GM10266 (cell line): ENCODE measurements at regions not wholly inside any gene's neighbourhood (a gene's known extent, or its start where the extent isn't known, plus 50 kb on each side); places are given as distances from the start of the nearest gene placed in this dataset.
"Not testable (repeated sequence)": the region's sequence is repeated elsewhere in the genome, so short reads cannot be mapped to it uniquely, and the experiment has no call there.

Experiments
- DNase-seq: peaks from one replicate; pipeline ENCODE4 v3.0.0; 2012; ENCODE audit errors: extremely low spot score
- TF ChIP-seq, protein P1 (sequence below): IDR thresholded peaks from 2 replicates; pipeline ENCODE4 v1.5.1; 2012; ENCODE audit warnings: mild to moderate bottlenecking, low read depth; ENCODE audit not compliant: control insufficient read depth, insufficient read depth; ENCODE audit errors: missing control alignments

DNA sequence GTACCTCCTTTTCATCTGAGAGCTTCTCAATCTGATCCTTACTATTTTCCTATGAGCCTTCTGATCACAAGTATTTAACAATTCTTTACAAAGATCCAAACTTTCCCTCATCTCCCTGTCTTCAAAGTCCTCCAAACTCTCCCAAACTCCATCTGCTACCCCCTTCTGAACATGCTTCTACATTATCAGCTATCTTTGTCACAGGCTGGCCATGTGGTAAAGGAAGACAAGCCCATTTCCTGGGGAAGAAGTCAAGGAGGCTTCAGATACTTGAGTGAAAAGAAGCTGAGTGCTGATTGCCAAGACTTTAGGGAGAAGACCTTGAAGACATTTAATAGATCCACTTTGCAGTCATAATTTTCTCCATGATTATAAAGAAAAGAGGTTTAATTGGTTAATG, 231.4 kb downstream of the CWH43 start:
- no peak for DNase-seq
- TF ChIP-seq, protein P1, sequence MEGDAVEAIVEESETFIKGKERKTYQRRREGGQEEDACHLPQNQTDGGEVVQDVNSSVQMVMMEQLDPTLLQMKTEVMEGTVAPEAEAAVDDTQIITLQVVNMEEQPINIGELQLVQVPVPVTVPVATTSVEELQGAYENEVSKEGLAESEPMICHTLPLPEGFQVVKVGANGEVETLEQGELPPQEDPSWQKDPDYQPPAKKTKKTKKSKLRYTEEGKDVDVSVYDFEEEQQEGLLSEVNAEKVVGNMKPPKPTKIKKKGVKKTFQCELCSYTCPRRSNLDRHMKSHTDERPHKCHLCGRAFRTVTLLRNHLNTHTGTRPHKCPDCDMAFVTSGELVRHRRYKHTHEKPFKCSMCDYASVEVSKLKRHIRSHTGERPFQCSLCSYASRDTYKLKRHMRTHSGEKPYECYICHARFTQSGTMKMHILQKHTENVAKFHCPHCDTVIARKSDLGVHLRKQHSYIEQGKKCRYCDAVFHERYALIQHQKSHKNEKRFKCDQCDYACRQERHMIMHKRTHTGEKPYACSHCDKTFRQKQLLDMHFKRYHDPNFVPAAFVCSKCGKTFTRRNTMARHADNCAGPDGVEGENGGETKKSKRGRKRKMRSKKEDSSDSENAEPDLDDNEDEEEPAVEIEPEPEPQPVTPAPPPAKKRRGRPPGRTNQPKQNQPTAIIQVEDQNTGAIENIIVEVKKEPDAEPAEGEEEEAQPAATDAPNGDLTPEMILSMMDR = no peak

DNA sequence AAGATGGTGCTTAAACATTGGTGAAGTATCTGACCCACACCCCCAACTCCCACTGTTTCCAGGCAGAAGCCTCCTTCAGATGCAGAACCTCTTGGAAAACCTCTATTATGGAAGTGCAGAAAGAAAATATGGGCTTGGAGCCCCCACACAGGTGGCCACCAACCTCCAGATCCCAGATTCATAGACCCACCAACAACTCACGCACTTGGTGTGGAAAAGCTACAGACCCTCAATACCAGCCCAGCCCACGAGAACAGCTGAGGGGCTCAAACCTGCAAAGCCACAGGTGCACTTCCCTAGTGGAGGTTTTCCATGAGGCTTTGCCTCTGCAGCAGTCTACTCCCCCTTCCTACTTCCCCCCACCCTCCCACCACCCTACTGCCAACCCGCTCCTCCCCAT, 232.0 kb downstream of the CWH43 start:
- not testable (repeated sequence) for DNase-seq

DNA sequence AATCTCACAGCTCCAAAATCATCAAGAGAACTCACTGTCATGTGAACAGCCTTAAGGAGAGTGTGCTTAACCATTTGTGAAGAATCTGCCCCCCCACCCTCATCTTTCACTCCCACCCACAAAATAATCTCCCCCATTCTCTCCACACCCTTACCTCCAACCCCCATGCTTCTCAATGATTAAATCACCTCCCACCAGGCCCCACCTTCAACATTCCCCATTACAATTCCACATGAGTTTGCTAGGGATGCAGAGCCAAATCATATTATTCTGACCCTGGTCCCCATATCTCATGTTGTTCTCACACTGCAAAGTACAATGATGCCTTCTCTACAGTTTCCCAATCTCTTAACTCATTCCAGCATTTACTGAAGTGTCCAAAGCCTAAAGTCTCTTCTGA, 232.9 kb downstream of the CWH43 start:
- not testable (repeated sequence) for DNase-seq

- DNase-seq = not testable (repeated sequence)
Measured at GRCh38 chr4:49219489-49220225, 233.6 kb downstream of the CWH43 start.

GRCh38 chr4:49221209-49221608, 235.1 kb downstream of the CWH43 start:
- TF ChIP-seq, protein P1 = no peak
- DNase-seq = no peak

- DNase-seq = not testable (repeated sequence)
Measured at GRCh38 chr4:49222810-49223209, 236.7 kb downstream of the CWH43 start.

- DNase-seq = not testable (repeated sequence)
Measured at GRCh38 chr4:49226216-49226866, 240.3 kb downstream of the CWH43 start.

- not testable (repeated sequence) for DNase-seq
Measured at GRCh38 chr4:49227941-49228340, 241.9 kb downstream of the CWH43 start.

- not testable (repeated sequence) for DNase-seq
Measured at GRCh38 chr4:49229243-49229642, 243.2 kb downstream of the CWH43 start.

DNA sequence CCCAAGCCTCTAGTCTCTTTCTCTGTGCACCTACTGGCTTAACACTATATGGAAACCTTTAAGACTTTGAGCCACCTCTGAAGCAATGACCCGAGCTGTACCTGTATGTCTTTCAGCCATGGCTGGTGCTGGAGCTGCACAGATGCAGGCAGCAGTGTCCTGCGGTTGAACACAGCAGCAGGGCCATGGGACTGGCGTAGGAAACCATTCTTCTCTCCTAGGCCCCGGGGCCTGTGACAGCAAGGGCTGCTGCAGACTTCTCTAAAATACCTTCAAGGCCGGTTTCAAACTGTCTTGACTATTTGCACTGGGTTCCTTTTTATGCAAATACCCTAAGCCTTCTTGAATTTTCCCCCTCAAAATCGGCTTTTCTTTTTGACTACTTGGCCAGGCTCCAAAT, 243.6 kb downstream of the CWH43 start:
- DNase-seq = not testable (repeated sequence)

- DNase-seq = not testable (repeated sequence)
Measured at GRCh38 chr4:49233346-49233745, 247.3 kb downstream of the CWH43 start.

GRCh38 chr4:49233749-49234148, 247.7 kb downstream of the CWH43 start:
- not testable (repeated sequence) for DNase-seq

GRCh38 chr4:49234382-49234781, 248.3 kb downstream of the CWH43 start:
- not testable (repeated sequence) for DNase-seq

GRCh38 chr4:49235413-49236160, 249.5 kb downstream of the CWH43 start:
- not testable (repeated sequence) for DNase-seq

GRCh38 chr4:49236474-49236873, 250.4 kb downstream of the CWH43 start:
- not testable (repeated sequence) for DNase-seq

DNA sequence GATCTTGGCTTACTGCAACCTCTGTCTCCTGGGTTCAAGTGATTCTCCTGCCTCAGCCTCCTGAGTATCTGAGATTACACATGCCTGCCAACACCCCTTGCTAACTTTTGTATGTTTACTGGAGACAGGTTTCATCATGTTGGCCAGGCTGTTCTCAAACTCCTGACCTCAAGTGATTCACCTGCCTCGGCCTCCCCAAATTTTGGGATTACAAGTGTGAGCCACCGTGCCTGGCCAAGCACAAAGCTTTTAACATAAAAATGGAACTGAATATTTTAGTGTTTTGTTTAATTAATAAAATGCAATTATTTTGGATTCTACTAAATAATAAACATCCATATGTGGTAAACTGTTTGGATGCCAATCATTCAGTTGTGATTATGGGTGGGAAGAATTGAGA, 255.2 kb downstream of the CWH43 start:
- not testable (repeated sequence) for DNase-seq

- not testable (repeated sequence) for DNase-seq
Measured at GRCh38 chr4:49262786-49263185, 276.7 kb downstream of the CWH43 start.

DNA sequence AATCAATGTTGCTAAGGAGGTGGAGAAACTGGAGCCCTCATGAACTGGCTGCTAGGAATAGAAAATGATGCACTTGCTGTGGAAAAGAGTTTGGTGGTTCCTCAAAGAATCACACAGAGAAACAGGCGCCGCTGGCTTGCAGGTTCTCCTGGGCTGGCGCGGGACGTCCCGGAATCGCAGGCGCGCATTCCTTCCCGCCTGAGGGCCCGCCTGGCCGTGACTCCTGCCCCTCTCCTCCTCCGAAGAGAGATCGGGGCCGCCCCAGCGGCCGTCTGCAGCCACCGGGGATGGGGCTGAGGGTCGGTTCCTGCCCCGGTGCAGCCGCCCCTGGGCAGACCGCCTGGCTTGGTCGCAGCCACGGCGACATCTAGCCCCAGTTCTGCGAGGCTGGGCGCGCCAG, 284.4 kb downstream of the CWH43 start:
- DNase-seq = not testable (repeated sequence)

DNA sequence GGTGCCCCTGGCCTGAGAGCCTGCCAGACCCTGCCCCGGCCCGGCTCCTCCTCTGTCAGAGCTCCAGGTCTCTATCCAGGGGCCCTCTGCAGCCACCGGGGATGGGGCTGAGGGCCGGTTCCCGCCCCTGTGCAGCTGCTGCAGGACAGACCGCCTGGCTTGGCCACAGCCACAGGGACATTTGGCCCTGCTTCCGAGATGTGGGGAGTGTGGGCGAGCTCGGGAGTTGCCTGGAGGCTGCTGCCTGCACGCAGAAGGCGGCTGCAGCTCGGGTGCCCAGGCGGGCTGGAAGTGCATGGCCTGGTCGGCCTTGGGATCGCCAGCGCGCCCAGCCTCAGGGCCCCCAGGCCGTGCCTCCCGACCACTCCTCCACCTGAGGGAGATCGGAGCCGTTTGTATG, 284.8 kb downstream of the CWH43 start:
- not testable (repeated sequence) for DNase-seq
